GM18520 (cell line): ENCODE measurements at regions not wholly inside any gene's neighbourhood (a gene's known extent, or its start where the extent isn't known, plus 50 kb on each side); places are given as distances from the start of the nearest gene placed in this dataset.

Source experiments
- ATAC-seq: cut with Tn5 transposase; IDR thresholded peaks from one replicate; pipeline ENCODE4 v1.9.1; 2021; ENCODE audit not compliant: unreplicated experiment

DNA sequence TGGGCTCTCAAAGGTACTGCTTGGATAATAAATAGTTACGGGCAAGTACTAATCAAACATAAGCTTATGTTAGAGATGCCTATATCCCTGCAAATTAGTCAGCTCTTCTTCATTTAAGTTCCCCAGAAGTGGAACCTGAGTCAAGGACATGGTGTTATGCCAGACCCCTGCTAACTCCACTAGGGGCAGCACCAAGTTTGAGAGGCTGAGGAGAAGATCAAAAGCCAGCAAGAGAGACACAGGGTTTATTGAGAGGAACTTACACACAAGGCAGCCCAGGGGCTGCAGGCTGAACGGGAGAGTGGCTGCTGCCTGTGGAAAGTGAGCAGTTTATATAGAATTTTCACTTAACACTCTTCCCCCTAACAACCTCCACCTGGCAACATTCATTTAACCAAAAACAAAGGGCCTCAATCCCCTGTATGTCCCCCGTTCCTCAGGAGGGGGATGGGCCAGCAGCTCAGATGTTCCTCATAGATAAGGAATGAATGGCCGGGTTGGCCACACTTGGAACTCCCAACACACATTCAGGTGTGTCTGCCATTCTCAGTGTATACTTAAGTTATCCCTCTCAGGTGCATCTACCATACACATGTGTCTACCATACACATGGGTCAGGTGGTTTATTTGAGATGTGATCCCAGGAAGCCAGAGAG is 62.6 kb upstream of the GHITM start:
- ATAC-seq, result no peak

- no peak for ATAC-seq
Observed at GRCh38 chr10:84077768-84078167, 61.5 kb upstream of the GHITM start.

- no peak for ATAC-seq
Observed at GRCh38 chr10:84078771-84079170, 60.5 kb upstream of the GHITM start.

DNA sequence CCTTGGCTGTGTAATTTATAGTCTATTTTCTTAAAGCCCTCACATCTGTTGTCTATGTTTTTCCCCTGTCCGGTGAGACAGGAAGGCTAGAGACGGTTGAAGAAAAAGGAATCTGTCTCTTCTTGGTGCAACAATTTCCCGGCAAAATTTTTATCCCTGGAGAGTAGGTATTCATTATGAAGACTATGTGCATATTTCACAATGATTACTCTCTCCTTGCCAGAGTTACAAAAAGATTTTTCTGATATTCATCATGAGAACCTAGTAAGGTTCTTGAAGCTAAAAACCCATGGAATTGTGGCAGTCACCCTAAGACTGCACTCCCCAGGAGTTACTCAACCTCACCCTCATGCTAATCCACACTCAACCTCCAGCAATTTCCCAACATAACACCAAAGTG is 55.0 kb upstream of the GHITM start:
- no peak for ATAC-seq

DNA sequence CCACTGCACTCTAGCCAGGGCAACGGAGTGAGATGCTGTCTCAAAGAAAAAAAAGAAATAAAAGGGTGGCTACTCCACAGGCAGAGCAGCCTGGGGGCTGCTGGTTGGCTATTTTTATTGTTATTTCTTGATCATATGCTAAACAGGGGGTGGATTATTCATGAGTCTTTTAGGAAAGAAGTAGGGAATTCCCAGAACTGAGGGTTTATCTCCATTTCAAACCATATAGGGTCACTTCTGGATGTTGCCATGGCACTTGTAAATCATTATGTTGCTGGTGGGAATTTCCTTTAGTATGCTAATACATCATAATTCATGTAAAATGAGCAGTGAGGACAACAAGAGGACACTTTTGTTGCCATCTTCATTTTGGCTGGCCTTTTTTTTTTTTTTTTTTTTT is 52.1 kb upstream of the GHITM start:
- ATAC-seq, result no peak

- ATAC-seq, result no peak
Observed at GRCh38 chr10:84088626-84089025, 50.7 kb upstream of the GHITM start.

DNA sequence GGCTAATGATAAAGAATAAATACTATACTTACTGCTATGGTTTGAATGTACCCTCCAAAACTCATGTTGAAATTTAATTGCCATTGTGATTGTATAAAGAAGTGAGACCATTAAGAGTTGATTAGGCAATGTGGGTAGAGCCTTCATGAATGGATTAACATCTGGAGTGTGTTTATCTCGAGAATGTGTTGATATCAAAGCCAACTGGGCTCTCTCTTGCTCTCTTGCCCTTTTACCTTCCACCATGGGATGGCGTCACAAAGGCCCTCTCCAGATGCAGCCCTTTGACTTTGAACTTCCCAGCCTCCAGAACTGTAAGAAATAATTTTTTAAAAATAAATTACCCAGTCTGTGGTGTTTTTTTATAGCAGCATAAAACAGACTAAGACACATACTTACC is 50.1 kb upstream of the GHITM start:
- no peak for ATAC-seq
